PC-9 (cell line): ENCODE measurements at regions not wholly inside any gene's neighbourhood (a gene's known extent, or its start where the extent isn't known, plus 50 kb on each side); places are given as distances from the start of the nearest gene placed in this dataset.

ENCODE experiments used
- BruUV-seq: library from RNA; stranded (reverse); fragments of 400-500 nt; replicated peaks from 2 replicates; lab custom pipeline; 2021; lab: Mats Ljungman, UMichigan
- CTCF ChIA-PET: fragments of 300-600 bp; sonication (Branson Sonifier 250); formaldehyde crosslinking; loops from one replicate; lab custom pipeline; 2022; ENCODE audit warnings: antibody characterized with exemption; lab: Charles Lee
- POLR2A ChIA-PET: fragments of 300-600 bp; sonication (Branson Sonifier 250); formaldehyde crosslinking; loops from one replicate; lab custom pipeline; 2022; ENCODE audit warnings: antibody characterized with exemption; ENCODE audit not compliant: unreplicated experiment; lab: Charles Lee
- DNase-seq, 2 experiments: peaks; one replicate each; pipeline versions ENCODE4 v3.0.0 to v3.0.0-alpha.2; 2015 to 2022; ENCODE audit warnings: mixed read lengths in 1 of 2
- H2AFZ ChIP-seq: fragments of 200-600 bp; sonication (generic); 2 replicates; pipeline ENCODE4 v1.8.1; 2017; ENCODE audit warnings: antibody characterized with exemption
- H3F3A ChIP-seq: fragments of 200-600 bp; sonication (generic); 2 replicates; pipeline ENCODE4 v1.8.1; 2017; ENCODE audit warnings: antibody characterized with exemption, mild to moderate bottlenecking, low read depth; ENCODE audit not compliant: insufficient read depth
- H3K27ac ChIP-seq: fragments of 200-600 bp; sonication (generic); 2 replicates; pipeline ENCODE4 v1.6.1; 2016; ENCODE audit warnings: mixed run types
- H3K27me3 ChIP-seq: fragments of 200-600 bp; sonication (generic); 2 replicates; pipeline ENCODE4 v1.6.1; 2016; ENCODE audit warnings: low read depth, mixed run types; ENCODE audit not compliant: insufficient read depth
- H3K36me3 ChIP-seq: fragments of 200-600 bp; sonication (generic); 2 replicates; pipeline ENCODE4 v1.6.1; 2016; ENCODE audit warnings: low read depth, mixed run types
- H3K4me1 ChIP-seq: fragments of 200-600 bp; sonication (generic); replicated peaks from 2 replicates; pipeline ENCODE4 v1.6.1; 2016; ENCODE audit warnings: mixed run types; ENCODE audit not compliant: insufficient read depth
- H3K4me2 ChIP-seq: fragments of 200-600 bp; sonication (generic); 2 replicates; pipeline ENCODE4 v1.6.1; 2017; ENCODE audit warnings: mixed run types
- H3K4me3 ChIP-seq: fragments of 200-600 bp; sonication (generic); 2 replicates; pipeline ENCODE4 v1.6.1; 2016; ENCODE audit warnings: mixed run types
- H3K79me2 ChIP-seq: fragments of 200-600 bp; sonication (generic); 2 replicates; pipeline ENCODE4 v1.6.1; 2017; ENCODE audit warnings: low read depth, mixed run types
- H3K9me2 ChIP-seq: fragments of 200-600 bp; sonication (generic); 2 replicates; pipeline ENCODE4 v1.8.1; 2017; ENCODE audit warnings: mild to moderate bottlenecking; ENCODE audit not compliant: insufficient read depth
- H3K9me3 ChIP-seq: fragments of 200-600 bp; sonication (generic); 2 replicates; pipeline ENCODE4 v1.8.1; 2016; ENCODE audit warnings: low read depth; ENCODE audit not compliant: insufficient read depth
- H4K20me1 ChIP-seq: fragments of 200-600 bp; sonication (generic); 2 replicates; pipeline ENCODE4 v1.8.1; 2017; ENCODE audit not compliant: insufficient read depth
- CTCF ChIP-seq: fragments of 200-600 bp; sonication (generic); conservative IDR thresholded peaks from 2 replicates; pipeline ENCODE4 v1.6.1; 2017; ENCODE audit warnings: mixed run types, antibody characterized with exemption, mild to moderate bottlenecking, moderate library complexity
- EZH2 ChIP-seq: fragments of 200-600 bp; sonication (generic); IDR thresholded peaks from 2 replicates; pipeline ENCODE4 v1.8.0; 2017; ENCODE audit warnings: antibody characterized with exemption, low read depth
- intact Hi-C: fragments of 100-400 bp; cut with micrococcal nuclease; formaldehyde crosslinking; loops from one replicate; pipeline ENCODE4 v1.10.0; 2022; ENCODE audit not compliant: unreplicated experiment

GRCh38 chr2:15864176-15864769 lies 76.1 kb upstream of the MYCN start:
- CTCF ChIA-PET: no interaction called here
- no peaks in the 10 kb centered on the region for H3F3A ChIP-seq
- no peak overlapping the region for H3K27ac ChIP-seq
- H3K4me3 ChIP-seq: no peak overlapping the region
- no peaks in the 10 kb centered on the region for H3K79me2 ChIP-seq
- H3K9me3 ChIP-seq: no peaks in the 10 kb centered on the region
- POLR2A ChIA-PET: no interaction called here
- no peak overlapping the region for H2AFZ ChIP-seq
- H3K9me2 ChIP-seq: no peaks in the 10 kb centered on the region
- no peak for DNase-seq
- intact Hi-C loops: no loop called here
- H4K20me1 ChIP-seq: no peaks in the 10 kb centered on the region
- H3K4me1 ChIP-seq: no peaks in the 10 kb centered on the region
- H3K36me3 ChIP-seq: no peaks in the 10 kb centered on the region
- H3K4me2 ChIP-seq: no peak overlapping the region
- peaks cover 13% of the 10 kb centered on the region for H3K27me3 ChIP-seq
- no peak for TF ChIP-seq EZH2
- TF ChIP-seq CTCF: no peak
- BruUV-seq: no TSS peak

- ChIA-PET POLR2A (no interaction called here), CTCF (no interaction called here)
- Histone ChIP-seq H3F3A (no peaks in the 10 kb centered on the region), H3K27me3 (peaks cover 27% of the 10 kb centered on the region), H3K4me1 (no peaks in the 10 kb centered on the region), H3K27ac (no peak overlapping the region), H3K9me3 (no peaks in the 10 kb centered on the region), H3K79me2 (no peaks in the 10 kb centered on the region), H3K4me3 (no peak overlapping the region), H3K4me2 (no peak overlapping the region), H4K20me1 (no peaks in the 10 kb centered on the region), H3K9me2 (no peaks in the 10 kb centered on the region), H2AFZ (no peak overlapping the region), H3K36me3 (no peaks in the 10 kb centered on the region)
- no peak for DNase-seq
- intact Hi-C loops: no loop called here
- no TSS peak for BruUV-seq
- TF ChIP-seq CTCF: no peak
- TF ChIP-seq EZH2: no peak
Measured at GRCh38 chr2:15865923-15866322, 74.4 kb upstream of the MYCN start.

GRCh38 chr2:15866563-15867193 lies 73.7 kb upstream of the MYCN start:
- H3K4me2 ChIP-seq: no peak overlapping the region
- intact Hi-C loops: no loop called here
- H3F3A ChIP-seq: no peaks in the 10 kb centered on the region
- no peaks in the 10 kb centered on the region for H3K79me2 ChIP-seq
- BruUV-seq: no TSS peak
- H3K27ac ChIP-seq: no peak overlapping the region
- ChIA-PET POLR2A (no interaction called here), CTCF (no interaction called here)
- H3K27me3 ChIP-seq: peaks cover 30% of the 10 kb centered on the region
- H2AFZ ChIP-seq: no peak overlapping the region
- no peaks in the 10 kb centered on the region for H3K9me3 ChIP-seq
- H3K4me3 ChIP-seq: no peak overlapping the region
- no peaks in the 10 kb centered on the region for H3K36me3 ChIP-seq
- H4K20me1 ChIP-seq: no peaks in the 10 kb centered on the region
- no peaks in the 10 kb centered on the region for H3K4me1 ChIP-seq
- no peak for DNase-seq
- H3K9me2 ChIP-seq: no peaks in the 10 kb centered on the region
- no peak for TF ChIP-seq EZH2
- TF ChIP-seq CTCF: no peak
